Neural progenitor cell (in vitro differentiated cells): ENCODE measurements at regions not wholly inside any gene's neighbourhood (a gene's known extent, or its start where the extent isn't known, plus 50 kb on each side); places are given as distances from the start of the nearest gene placed in this dataset.

ENCODE experiments used
- DNase-seq: peaks from one replicate; pipeline ENCODE4 v3.0.0-alpha.2; 2016; ENCODE audit warnings: low spot score
- H2AFZ ChIP-seq: fragments of 200-600 bp; sonication (generic); replicated peaks from 2 replicates; pipeline ENCODE4 v1.6.1; 2016; ENCODE audit warnings: antibody characterized with exemption
- H3F3A ChIP-seq: fragments of 200-600 bp; sonication (generic); 2 replicates; pipeline ENCODE4 v1.6.1; 2016; ENCODE audit warnings: antibody characterized with exemption, low read depth
- H3K27ac ChIP-seq: fragments of 200-600 bp; sonication (generic); 2 replicates; pipeline ENCODE4 v1.5.1; 2016; ENCODE audit warnings: mild to moderate bottlenecking
- H3K27me3 ChIP-seq: fragments of 200-600 bp; sonication (generic); 2 replicates; pipeline ENCODE4 v1.6.1; 2016; ENCODE audit warnings: mild to moderate bottlenecking, moderate library complexity
- H3K36me3 ChIP-seq: fragments of 200-600 bp; sonication (generic); 2 replicates; pipeline ENCODE4 v1.5.1; 2016
- H3K4me1 ChIP-seq: fragments of 200-600 bp; sonication (generic); 2 replicates; pipeline ENCODE4 v1.6.1; 2016; ENCODE audit warnings: mixed run types
- H3K4me2 ChIP-seq: fragments of 200-600 bp; sonication (generic); 2 replicates; pipeline ENCODE4 v1.6.1; 2016
- H3K4me3 ChIP-seq: fragments of 200-600 bp; sonication (generic); 2 replicates; pipeline ENCODE4 v1.5.1; 2016
- H3K79me2 ChIP-seq: fragments of 200-600 bp; sonication (generic); 2 replicates; pipeline ENCODE4 v1.6.1; 2016; ENCODE audit warnings: low read depth
- H3K9ac ChIP-seq: fragments of 200-600 bp; sonication (generic); 2 replicates; pipeline ENCODE4 v1.6.1; 2016
- H3K9me3 ChIP-seq: fragments of 200-600 bp; sonication (generic); 2 replicates; pipeline ENCODE4 v1.5.1; 2016; ENCODE audit warnings: low read depth
- H4K20me1 ChIP-seq: fragments of 200-600 bp; sonication (generic); 2 replicates; pipeline ENCODE4 v1.6.1; 2016; ENCODE audit warnings: low read depth
- H3K27ac Mint-ChIP-seq: 3 replicates; pipeline ENCODE4 v1.8.0; 2021; ENCODE audit warnings: mixed read lengths
- H3K27me3 Mint-ChIP-seq: 2 replicates; pipeline ENCODE4 v1.8.0; 2022; ENCODE audit warnings: low read depth, mild to moderate bottlenecking, inconsistent platforms, moderate library complexity, mixed read lengths; ENCODE audit not compliant: insufficient read depth
- H3K36me3 Mint-ChIP-seq: 3 replicates; pipeline ENCODE4 v1.8.0; 2021; ENCODE audit warnings: mixed read lengths
- H3K4me1 Mint-ChIP-seq: 3 replicates; pipeline ENCODE4 v1.8.0; 2021; ENCODE audit warnings: mixed read lengths
- H3K4me3 Mint-ChIP-seq: 3 replicates; pipeline ENCODE4 v1.8.0; 2021; ENCODE audit warnings: mild to moderate bottlenecking, moderate library complexity, mixed read lengths
- H3K9me3 Mint-ChIP-seq: 3 replicates; pipeline ENCODE4 v1.8.0; 2020; ENCODE audit warnings: mixed read lengths
- CTCF ChIP-seq: fragments of 200-600 bp; sonication (generic); IDR thresholded peaks from 2 replicates; pipeline ENCODE4 v1.5.1; 2017; ENCODE audit warnings: antibody characterized with exemption, mild to moderate bottlenecking
- EZH2 ChIP-seq: fragments of 200-600 bp; sonication (generic); IDR thresholded peaks from 2 replicates; pipeline ENCODE4 v1.6.1; 2017; ENCODE audit warnings: antibody characterized with exemption, mild to moderate bottlenecking, moderate library complexity
- EZH2phosphoT487 ChIP-seq: fragments of 200-600 bp; sonication (generic); IDR thresholded peaks from 2 replicates; pipeline ENCODE4 v1.6.1; 2017; ENCODE audit warnings: antibody characterized with exemption

- H3K4me3 Mint-ChIP-seq: no peak overlapping the region
- Histone ChIP-seq H3K9ac (no peak overlapping the region), H3K27me3 (no peaks in the 10 kb centered on the region), H2AFZ (no peak overlapping the region), H4K20me1 (no peaks in the 10 kb centered on the region), H3K4me1 (no peaks in the 10 kb centered on the region), H3K4me3 (no peak overlapping the region), H3K79me2 (no peaks in the 10 kb centered on the region), H3F3A (no peaks in the 10 kb centered on the region), H3K27ac (no peak overlapping the region), H3K36me3 (no peaks in the 10 kb centered on the region), H3K4me2 (no peak overlapping the region), H3K9me3 (no peaks in the 10 kb centered on the region)
- H3K9me3 Mint-ChIP-seq: no peaks in the 10 kb centered on the region
- no peaks in the 10 kb centered on the region for H3K4me1 Mint-ChIP-seq
- no peaks in the 10 kb centered on the region for H3K36me3 Mint-ChIP-seq
- no peaks in the 10 kb centered on the region for H3K27me3 Mint-ChIP-seq
- DNase-seq: no peak
- no peak overlapping the region for H3K27ac Mint-ChIP-seq
- TF ChIP-seq CTCF (no peak), EZH2phosphoT487 (no peak), EZH2 (no peak)
These were observed 908.3 kb upstream of the TMEFF2 start for GRCh38 chr2:193103064-193103463.

DNA sequence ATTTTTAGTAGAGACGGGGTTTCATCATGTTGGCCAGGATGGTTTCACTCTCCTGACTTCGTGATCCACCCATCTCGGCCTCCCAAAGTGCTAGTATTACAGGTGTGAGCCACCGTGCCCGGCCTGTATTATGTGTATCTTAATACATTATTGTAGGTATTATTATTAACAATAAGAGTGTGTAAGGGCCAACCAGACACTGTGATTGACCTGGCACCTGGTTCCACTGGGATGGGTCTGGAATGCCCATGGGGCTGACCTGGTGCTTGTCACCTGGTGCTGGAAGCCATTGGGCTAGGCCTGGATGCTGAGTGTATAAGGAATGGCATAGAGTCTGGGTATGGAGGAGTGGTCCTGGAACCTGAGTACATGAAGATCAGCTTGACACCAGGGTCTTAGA lies 906.9 kb upstream of the TMEFF2 start:
- Histone ChIP-seq H3K9me3 (no peaks in the 10 kb centered on the region), H3K36me3 (no peaks in the 10 kb centered on the region), H3K27me3 (no peaks in the 10 kb centered on the region), H3K4me1 (no peaks in the 10 kb centered on the region), H3K4me2 (no peak overlapping the region), H3K4me3 (no peak overlapping the region), H3K79me2 (no peaks in the 10 kb centered on the region), H3K27ac (no peak overlapping the region), H4K20me1 (no peaks in the 10 kb centered on the region), H2AFZ (no peak overlapping the region), H3K9ac (no peak overlapping the region), H3F3A (no peaks in the 10 kb centered on the region)
- TF ChIP-seq CTCF: no peak
- Mint-ChIP-seq H3K4me3 (no peak overlapping the region), H3K4me1 (no peaks in the 10 kb centered on the region), H3K27ac (no peak overlapping the region), H3K27me3 (no peaks in the 10 kb centered on the region), H3K9me3 (no peaks in the 10 kb centered on the region), H3K36me3 (no peaks in the 10 kb centered on the region)
- DNase-seq: no peak

- no peak overlapping the region for H3K4me3 Mint-ChIP-seq
- no peak overlapping the region for H3K27ac Mint-ChIP-seq
- no peak overlapping the region for H3K4me2 ChIP-seq
- H3K36me3 Mint-ChIP-seq: no peaks in the 10 kb centered on the region
- H3K9ac ChIP-seq: no peak overlapping the region
- H4K20me1 ChIP-seq: no peaks in the 10 kb centered on the region
- no peaks in the 10 kb centered on the region for H3K79me2 ChIP-seq
- no peak overlapping the region for H3K4me3 ChIP-seq
- no peaks in the 10 kb centered on the region for H3K4me1 Mint-ChIP-seq
- H3K36me3 ChIP-seq: no peaks in the 10 kb centered on the region
- H3K27me3 Mint-ChIP-seq: no peaks in the 10 kb centered on the region
- no peaks in the 10 kb centered on the region for H3K4me1 ChIP-seq
- no peak for TF ChIP-seq EZH2phosphoT487
- no peak for TF ChIP-seq EZH2
- TF ChIP-seq CTCF: no peak
- H2AFZ ChIP-seq: no peak overlapping the region
- H3K9me3 ChIP-seq: no peaks in the 10 kb centered on the region
- no peaks in the 10 kb centered on the region for H3K27me3 ChIP-seq
- no peak overlapping the region for H3K27ac ChIP-seq
- DNase-seq: no peak
- H3K9me3 Mint-ChIP-seq: no peaks in the 10 kb centered on the region
- H3F3A ChIP-seq: no peaks in the 10 kb centered on the region
These were observed 893.3 kb upstream of the TMEFF2 start for GRCh38 chr2:193088026-193088425.

DNA sequence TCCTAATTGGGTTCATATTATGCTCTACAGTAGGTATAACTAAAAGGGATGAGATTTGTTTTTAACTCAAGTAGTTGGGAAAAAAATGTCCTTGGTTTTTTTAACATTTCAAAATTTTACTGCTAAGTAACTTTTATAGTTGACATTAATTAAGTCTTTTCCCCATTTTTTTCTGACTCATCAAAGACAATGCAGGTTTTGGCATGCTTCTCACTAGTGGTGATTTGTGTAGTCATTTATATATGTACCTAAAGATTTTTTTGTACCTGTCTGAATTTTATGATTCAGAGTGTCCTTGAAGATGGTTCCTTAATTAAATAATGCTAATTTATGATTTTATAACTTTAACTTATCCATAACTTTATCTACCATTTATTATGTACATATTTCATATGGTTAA lies 882.3 kb upstream of the TMEFF2 start:
- H3K4me3 Mint-ChIP-seq: no peak overlapping the region
- no peak overlapping the region for H3K27ac Mint-ChIP-seq
- no peak overlapping the region for H3K9ac ChIP-seq
- no peak for DNase-seq
- no peaks in the 10 kb centered on the region for H3K4me1 Mint-ChIP-seq
- H3K79me2 ChIP-seq: no peaks in the 10 kb centered on the region
- H3K4me2 ChIP-seq: no peak overlapping the region
- H3K27me3 Mint-ChIP-seq: no peaks in the 10 kb centered on the region
- no peak overlapping the region for H2AFZ ChIP-seq
- H3K9me3 ChIP-seq: no peaks in the 10 kb centered on the region
- H3K4me3 ChIP-seq: no peak overlapping the region
- no peaks in the 10 kb centered on the region for H3F3A ChIP-seq
- no peak for TF ChIP-seq CTCF
- TF ChIP-seq EZH2: no peak
- no peak for TF ChIP-seq EZH2phosphoT487
- H3K36me3 Mint-ChIP-seq: no peaks in the 10 kb centered on the region
- no peaks in the 10 kb centered on the region for H3K27me3 ChIP-seq
- no peaks in the 10 kb centered on the region for H3K4me1 ChIP-seq
- no peaks in the 10 kb centered on the region for H4K20me1 ChIP-seq
- H3K27ac ChIP-seq: no peak overlapping the region
- no peaks in the 10 kb centered on the region for H3K36me3 ChIP-seq
- H3K9me3 Mint-ChIP-seq: no peaks in the 10 kb centered on the region
